Aorta (tissue), 5 donors: ENCODE measurements at regions not wholly inside any gene's neighbourhood (a gene's known extent, or its start where the extent isn't known, plus 50 kb on each side); places are given as distances from the start of the nearest gene placed in this dataset.

Experiments
- ATAC-seq: fragments of 200-7000 bp; cut with Tn5 transposase; one replicate; pipeline ENCODE4 v1.9.1; 2022; ENCODE audit warnings: moderate library complexity; ENCODE audit not compliant: low FRiP score
- DNase-seq, 2 donors: peaks; one replicate each; pipeline ENCODE4 v3.0.0-alpha.2; 2020
- H3K27ac ChIP-seq, 2 donors: one replicate each; pipeline ENCODE4 v1.5.1; 2013; ENCODE audit warnings: low read length in 2 of 2, mild to moderate bottlenecking in 2 of 2, moderate library complexity in 2 of 2, control low read depth in 1 of 2, inconsistent platforms in 1 of 2, low read depth in 1 of 2
- H3K27me3 ChIP-seq, 2 donors: one replicate each; pipeline ENCODE4 v1.6.1; 2013; ENCODE audit warnings: control low read depth in 1 of 2, low read length in 1 of 2, mild to moderate bottlenecking in 1 of 2, moderate library complexity in 1 of 2; ENCODE audit not compliant: insufficient read depth in 2 of 2, control insufficient read depth in 1 of 2
- H3K36me3 ChIP-seq, 2 donors: one replicate each; pipeline ENCODE4 v1.6.1; 2013; ENCODE audit warnings: control low read depth in 1 of 2, low read length in 1 of 2, mild to moderate bottlenecking in 1 of 2; ENCODE audit not compliant: insufficient read depth in 2 of 2, control insufficient read depth in 1 of 2
- H3K4me1 ChIP-seq, 2 donors: one replicate each; pipeline ENCODE4 v1.6.1; 2013; ENCODE audit warnings: low read length in 2 of 2, control low read depth in 1 of 2, mild to moderate bottlenecking in 1 of 2, moderate library complexity in 1 of 2; ENCODE audit not compliant: insufficient read depth in 2 of 2, control insufficient read depth in 1 of 2
- H3K4me3 ChIP-seq, 2 donors: one replicate each; pipeline ENCODE4 v1.5.1; 2013; ENCODE audit warnings: low read length in 2 of 2, control low read depth in 1 of 2, mild to moderate bottlenecking in 1 of 2
- H3K9me3 ChIP-seq: one replicate; pipeline ENCODE4 v1.6.1; 2013; ENCODE audit warnings: mild to moderate bottlenecking, low read length; ENCODE audit not compliant: control insufficient read depth
- WGBS, 2 donors: extraction: QIAGEN DNeasy Blood & Tissue Kit; methylation state at CpG; one replicate each; pipeline ENCODE4 v1.1.7; 2013; 5-methylcytosine and 5-hydroxymethylcytosine counted together
- intact Hi-C, 2 donors: fragments of 100-400 bp; cut with DNase I; formaldehyde crosslinking; loops; one replicate each; pipeline versions ENCODE4 v1.14.2 to v1.15.0; 2022
- donor health status: healthy with polysubstance abuse.
- donor health status: Bipolar disorder and iron deficiency.
- donor health status: DM: no; HTN: no; CAD: no.
- donor health status: DM: no; HTN: no; CAD: no.
- donor health status: DM: yes; HTN: yes; CAD: no.

DNA sequence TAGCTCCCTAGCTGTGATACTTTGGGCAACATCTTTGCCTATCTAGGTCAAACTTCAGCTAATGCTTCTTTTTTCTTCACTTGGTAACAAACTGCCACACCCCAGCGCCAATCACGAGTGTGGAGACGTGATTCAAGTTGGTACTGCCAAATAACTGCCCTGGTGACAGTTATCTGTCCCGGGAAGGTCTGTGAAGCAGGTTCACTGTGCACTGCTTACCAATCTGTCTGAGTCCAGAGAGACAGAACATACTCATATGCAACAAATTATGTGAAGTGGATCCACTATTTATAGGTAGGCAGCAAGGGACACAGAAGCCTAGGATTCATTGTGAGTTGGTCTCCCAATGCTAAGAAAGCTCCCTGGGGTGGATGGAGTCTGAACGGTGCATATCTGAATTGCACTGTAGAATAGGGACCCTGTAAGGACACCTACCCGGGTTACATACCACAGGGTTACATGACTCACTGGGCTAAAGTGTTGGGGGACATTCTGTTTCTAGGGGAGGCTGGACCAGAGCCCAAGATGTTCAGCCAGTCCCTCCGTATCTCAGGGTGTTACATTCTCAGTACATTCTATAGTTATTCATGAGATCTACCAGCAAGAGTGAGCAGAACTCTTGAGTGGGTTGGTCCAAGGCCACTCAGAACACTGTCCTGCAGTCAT lies 95.4 kb upstream of the STC2 start:
- Histone ChIP-seq H3K4me1 (no peaks in the 10 kb centered on the region), H3K27me3 (no peaks in the 10 kb centered on the region), H3K27ac (no peak overlapping the region), H3K36me3 (no peaks in the 10 kb centered on the region), H3K4me3 (no peak overlapping the region), H3K9me3 (peaks cover 7% of the 10 kb centered on the region)
- WGBS, 2 donors, result 77 to 78% methylated on average over 7 of the region's 7 CpGs
- intact Hi-C loops, result no loop called here
- ATAC-seq, result no peak
- DNase-seq, result no peak

DNA sequence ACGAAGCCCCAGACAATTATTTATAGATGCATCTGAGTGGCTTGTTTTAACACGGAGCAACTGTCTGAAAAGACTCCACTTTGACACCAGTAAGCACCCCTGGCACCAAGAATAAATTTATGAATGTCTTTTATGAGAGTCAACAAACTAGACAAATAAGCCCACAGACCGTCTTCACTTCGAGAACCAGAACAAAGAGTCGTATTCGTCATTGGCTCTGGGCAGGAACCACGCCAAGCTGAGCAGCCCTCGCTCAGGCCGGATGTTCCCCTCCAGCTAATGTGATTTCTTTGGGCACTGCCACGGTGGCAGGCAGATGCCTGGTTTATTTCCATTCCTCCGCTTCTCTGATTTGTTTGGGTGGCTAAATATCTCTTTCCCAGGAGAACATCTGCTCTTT lies 91.9 kb upstream of the STC2 start:
- no peaks in the 10 kb centered on the region for H3K4me1 ChIP-seq
- H3K27ac ChIP-seq, result no peak overlapping the region
- intact Hi-C loops, result no loop called here
- ATAC-seq, result no peak
- H3K27me3 ChIP-seq, result no peaks in the 10 kb centered on the region
- no peaks in the 10 kb centered on the region for H3K36me3 ChIP-seq
- 44 to 57% methylated on average over 11 of the region's 11 CpGs for WGBS, 2 donors
- H3K9me3 ChIP-seq, result peaks cover 7% of the 10 kb centered on the region
- no peak overlapping the region for H3K4me3 ChIP-seq
- DNase-seq, result no peak

- DNase-seq, result no peak
- no peaks in the 10 kb centered on the region for H3K36me3 ChIP-seq
- peak; percentile 24 for ATAC-seq
- no peaks in the 10 kb centered on the region for H3K4me1 ChIP-seq
- H3K4me3 ChIP-seq, result no peak overlapping the region
- no peaks in the 10 kb centered on the region for H3K9me3 ChIP-seq
- no peak overlapping the region for H3K27ac ChIP-seq
- H3K27me3 ChIP-seq, result no peaks in the 10 kb centered on the region
- 96 to 97% methylated on average over 5 of the region's 5 CpGs for whole genome bisulfite sequencing, 2 donors
- intact Hi-C loops, result no loop called here
These were observed 85.3 kb upstream of the STC2 start for GRCh38 chr5:173413471-173413982.

GRCh38 chr5:173412566-173412965 lies 84.4 kb upstream of the STC2 start:
- no peak overlapping the region for H3K4me3 ChIP-seq
- H3K4me1 ChIP-seq, result no peaks in the 10 kb centered on the region
- DNase-seq (no peak), ATAC-seq (no peak)
- intact Hi-C loops, result no loop called here
- 24 to 27% methylated on average over 12 of the region's 12 CpGs for WGBS, 2 donors
- no peaks in the 10 kb centered on the region for H3K36me3 ChIP-seq
- H3K9me3 ChIP-seq, result no peaks in the 10 kb centered on the region
- no peaks in the 10 kb centered on the region for H3K27me3 ChIP-seq
- no peak overlapping the region for H3K27ac ChIP-seq

GRCh38 chr5:173411791-173412555 lies 83.8 kb upstream of the STC2 start:
- intact Hi-C loops, result no loop called here
- DNase-seq (no peak), ATAC-seq (no peak)
- H3K27ac ChIP-seq, result no peak overlapping the region
- H3K9me3 ChIP-seq, result no peaks in the 10 kb centered on the region
- H3K4me1 ChIP-seq, result no peaks in the 10 kb centered on the region
- 73 to 75% methylated on average over 10 of the region's 10 CpGs for WGBS, 2 donors
- no peaks in the 10 kb centered on the region for H3K36me3 ChIP-seq
- H3K4me3 ChIP-seq, result no peak overlapping the region
- H3K27me3 ChIP-seq, result no peaks in the 10 kb centered on the region

GRCh38 chr5:173410459-173411233 lies 82.4 kb upstream of the STC2 start:
- Histone ChIP-seq H3K4me3 (no peak overlapping the region), H3K36me3 (no peaks in the 10 kb centered on the region), H3K27ac (no peak overlapping the region), H3K4me1 (no peaks in the 10 kb centered on the region), H3K27me3 (no peaks in the 10 kb centered on the region), H3K9me3 (no peaks in the 10 kb centered on the region)
- no peak for ATAC-seq
- 89 to 91% methylated on average over 9 of the region's 9 CpGs for WGBS, 2 donors
- DNase-seq, result no peak
- intact Hi-C loops, result no loop called here

DNA sequence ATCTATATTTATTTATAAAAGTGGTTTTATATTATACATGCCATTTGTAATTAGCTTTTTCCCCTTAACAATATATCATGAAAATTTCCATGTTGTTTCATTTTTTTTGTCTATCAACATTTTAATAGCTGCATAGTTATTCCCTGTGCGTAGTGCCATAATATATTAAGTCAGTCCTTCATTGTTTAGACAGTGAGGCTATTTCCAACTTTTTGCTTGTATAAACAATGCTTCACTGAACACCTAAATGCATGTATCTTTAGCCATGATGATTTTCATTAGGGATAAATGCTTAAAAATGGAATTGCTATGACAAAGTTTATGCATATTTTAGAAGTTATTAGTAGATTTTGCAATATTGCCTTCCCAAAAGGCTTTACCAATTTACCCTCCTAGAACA lies 80.7 kb upstream of the STC2 start:
- DNase-seq, result no peak
- H3K27me3 ChIP-seq, result no peaks in the 10 kb centered on the region
- no peak overlapping the region for H3K4me3 ChIP-seq
- WGBS, 2 donors, result 76 to 80% methylated on average over 1 of the region's 1 CpG
- ATAC-seq, result no peak
- H3K27ac ChIP-seq, result no peak overlapping the region
- H3K9me3 ChIP-seq, result no peaks in the 10 kb centered on the region
- intact Hi-C loops, result no loop called here
- no peaks in the 10 kb centered on the region for H3K4me1 ChIP-seq
- H3K36me3 ChIP-seq, result no peaks in the 10 kb centered on the region

DNA sequence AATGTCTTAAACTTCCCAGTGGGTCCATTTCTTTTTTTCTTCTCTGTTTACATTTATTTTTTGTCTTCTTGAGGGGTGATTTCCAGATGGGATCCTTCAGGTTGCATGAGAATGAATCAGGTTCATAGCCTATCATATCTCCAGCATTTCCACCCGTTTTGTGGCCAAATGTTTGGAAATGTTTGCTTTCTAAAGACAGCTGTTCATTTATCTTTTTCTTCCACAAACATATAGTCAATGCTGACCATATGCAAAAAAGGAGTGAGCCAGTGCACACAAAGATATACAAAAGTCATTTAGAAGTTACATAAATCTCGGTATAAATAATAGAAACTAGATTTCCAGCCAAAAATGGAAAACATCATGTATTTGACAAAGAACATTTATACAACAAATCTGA lies 71.6 kb upstream of the STC2 start:
- H3K27ac ChIP-seq, result no peak overlapping the region
- no peaks in the 10 kb centered on the region for H3K27me3 ChIP-seq
- ATAC-seq (no peak), DNase-seq (no peak)
- 80 to 83% methylated on average over 2 of the region's 2 CpGs for WGBS, 2 donors
- H3K36me3 ChIP-seq, result no peaks in the 10 kb centered on the region
- H3K4me3 ChIP-seq, result no peak overlapping the region
- H3K9me3 ChIP-seq, result no peaks in the 10 kb centered on the region
- intact Hi-C loops, result loop anchor here in 1 of 2 donors (10.0 kb wide), 1 partner anchor 175 kb away; no protein-coding TSS in a partner anchor
- H3K4me1 ChIP-seq, result peaks cover 0 to 3% of the 10 kb centered on the region in 2 donors
